Neural cell (in vitro differentiated cells): ENCODE measurements at regions not wholly inside any gene's neighbourhood (a gene's known extent, or its start where the extent isn't known, plus 50 kb on each side); places are given as distances from the start of the nearest gene placed in this dataset.

Experiments used
- H2AFZ ChIP-seq: fragments of 200-600, 300-800 bp; sonication (generic), shearing (Covaris generic); 2 replicates; pipeline ENCODE4 v1.6.0; 2014; ENCODE audit warnings: low read depth, mild to moderate bottlenecking, antibody characterized with exemption, low read length, moderate library complexity
- H3F3A ChIP-seq: fragments of 200-600 bp; shearing (Covaris generic); 2 replicates; pipeline ENCODE4 v1.6.1; 2016; ENCODE audit warnings: mild to moderate bottlenecking, moderate library complexity, mixed read lengths, antibody characterized with exemption, low read length; ENCODE audit not compliant: insufficient read depth, poor library complexity, severe bottlenecking
- H3K27ac ChIP-seq: fragments of 200-600, 300-800 bp; sonication (generic), shearing (Covaris generic); 2 replicates; pipeline ENCODE4 v1.5.1; 2014; ENCODE audit warnings: mild to moderate bottlenecking, low read length, moderate library complexity
- H3K27me3 ChIP-seq: fragments of 300-800, 200-600 bp; sonication (generic), shearing (Covaris generic); 2 replicates; pipeline ENCODE4 v1.6.0; 2014; ENCODE audit warnings: mild to moderate bottlenecking, low read depth, low read length, moderate library complexity; ENCODE audit not compliant: insufficient read depth
- H3K36me3 ChIP-seq: fragments of 300-800, 200-600 bp; sonication (generic), shearing (Covaris generic); 2 replicates; pipeline ENCODE4 v1.5.1; 2014; ENCODE audit warnings: mild to moderate bottlenecking, antibody characterized with exemption, low read length, moderate library complexity; ENCODE audit not compliant: insufficient read depth
- H3K4me2 ChIP-seq: fragments of 300-800, 200-600 bp; sonication (generic), shearing (Covaris generic); 2 replicates; pipeline ENCODE4 v1.6.0; 2014; ENCODE audit warnings: mild to moderate bottlenecking, low read length
- H3K4me3 ChIP-seq: fragments of 300-800, 200-600 bp; sonication (generic), shearing (Covaris generic); 2 replicates; pipeline ENCODE4 v1.5.1; 2014; ENCODE audit warnings: mild to moderate bottlenecking, low read length, moderate library complexity
- H3K79me2 ChIP-seq: fragments of 200-600 bp; shearing (Covaris generic); replicated peaks from 2 replicates; pipeline ENCODE4 v1.6.0; 2014; ENCODE audit warnings: mild to moderate bottlenecking, low read length, moderate library complexity; ENCODE audit not compliant: insufficient read depth
- H3K9ac ChIP-seq: fragments of 300-800, 200-600 bp; sonication (generic), shearing (Covaris generic); 2 replicates; pipeline ENCODE4 v1.6.1; 2016; ENCODE audit warnings: mild to moderate bottlenecking, low read length, mixed read lengths
- H3K9me2 ChIP-seq: fragments of 200-600 bp; shearing (Covaris generic); 2 replicates; pipeline ENCODE4 v1.6.1; 2016; ENCODE audit warnings: mild to moderate bottlenecking, low read length, mixed read lengths; ENCODE audit not compliant: insufficient read depth
- H3K9me3 ChIP-seq: fragments of 200-600, 300-800 bp; sonication (generic), shearing (Covaris generic); 2 replicates; pipeline ENCODE4 v1.6.1; 2016; ENCODE audit warnings: mild to moderate bottlenecking, mixed run types, low read length, moderate library complexity, mixed read lengths
- H4K20me1 ChIP-seq: fragments of 200-600 bp; shearing (Covaris generic); 2 replicates; pipeline ENCODE4 v1.6.1; 2016; ENCODE audit warnings: mild to moderate bottlenecking, mixed run types; ENCODE audit not compliant: insufficient read depth
- EP300 ChIP-seq: fragments of 450-650 bp; conservative IDR thresholded peaks from 2 replicates; pipeline ENCODE4 v1.6.1; 2014; ENCODE audit warnings: antibody characterized with exemption, mild to moderate bottlenecking, moderate library complexity; ENCODE audit not compliant: poor library complexity, severe bottlenecking
- EZH2 ChIP-seq: fragments of 200-600, 300-800 bp; shearing (Covaris generic), sonication (generic); IDR thresholded peaks from 2 replicates; pipeline ENCODE4 v1.6.1; 2014; ENCODE audit warnings: antibody characterized with exemption, low read length, borderline replicate concordance, mild to moderate bottlenecking; ENCODE audit not compliant: insufficient read depth, poor library complexity, severe bottlenecking
- MXI1 ChIP-seq: fragments of 450-650 bp; conservative IDR thresholded peaks from 2 replicates; pipeline ENCODE4 v1.6.1; 2014; ENCODE audit warnings: antibody characterized with exemption, mild to moderate bottlenecking; ENCODE audit not compliant: poor library complexity, severe bottlenecking
- POLR2AphosphoS5 ChIP-seq: IDR thresholded peaks from 2 replicates; pipeline ENCODE4 v1.6.1; 2012
- RAD21 ChIP-seq: fragments of 450-650 bp; conservative IDR thresholded peaks from 2 replicates; pipeline ENCODE4 v1.6.1; 2014; ENCODE audit warnings: antibody characterized with exemption, mild to moderate bottlenecking, moderate library complexity
- SMC3 ChIP-seq: fragments of 450-650 bp; conservative IDR thresholded peaks from 2 replicates; pipeline ENCODE4 v1.6.1; 2014; ENCODE audit warnings: antibody characterized with exemption, mild to moderate bottlenecking, moderate library complexity; ENCODE audit not compliant: poor library complexity
- TAF1 ChIP-seq: IDR thresholded peaks from 2 replicates; pipeline ENCODE4 v1.6.1; 2012; ENCODE audit warnings: low read depth
- TF ChIP-seq, protein P1 (sequence below): fragments of 450-650 bp; IDR thresholded peaks from 2 replicates; pipeline ENCODE4 v1.5.1; 2014; ENCODE audit warnings: antibody characterized with exemption, mild to moderate bottlenecking, moderate library complexity; ENCODE audit not compliant: poor library complexity, severe bottlenecking
- TF ChIP-seq, protein P2 (sequence below): IDR thresholded peaks from 2 replicates; pipeline ENCODE4 v1.6.1; 2012; ENCODE audit warnings: borderline replicate concordance

DNA sequence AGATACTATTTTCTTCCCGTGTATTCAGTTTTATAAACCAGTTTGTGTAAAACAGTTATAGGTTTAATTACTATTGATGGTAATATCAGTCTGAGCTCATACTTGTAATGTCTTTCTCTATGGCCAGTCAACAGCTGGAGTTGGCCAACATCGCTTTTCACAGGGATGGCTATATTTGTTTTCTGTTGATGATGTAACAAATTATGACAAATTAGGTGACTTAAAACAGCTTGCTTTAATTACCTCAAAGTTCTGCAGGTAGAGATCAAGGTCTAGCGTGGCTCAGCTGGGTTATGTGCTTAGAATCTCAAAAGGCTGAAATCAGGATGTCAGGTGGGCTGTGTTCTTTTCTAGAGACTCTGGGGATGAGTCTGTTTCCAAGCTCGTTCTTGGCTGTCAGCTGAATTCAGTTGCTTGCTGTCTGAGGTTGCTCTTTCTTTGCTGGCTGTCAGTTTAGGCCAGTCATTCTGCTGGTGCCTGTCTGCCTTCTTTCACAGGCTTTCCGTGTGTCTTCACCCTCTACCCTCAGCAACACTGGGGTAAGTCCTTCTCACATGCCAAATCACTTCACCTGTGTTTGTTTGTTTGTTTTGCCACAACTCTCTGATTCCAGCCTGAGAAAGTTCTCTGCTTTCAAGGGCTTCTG, 370.2 kb upstream of the E2F7 start:
- peak overlapping the region; percentile 24 for H3K4me3 ChIP-seq
- no peaks in the 10 kb centered on the region for H3K9me2 ChIP-seq
- H2AFZ ChIP-seq, result no peak overlapping the region
- H3K4me2 ChIP-seq, result no peak overlapping the region
- H3K27me3 ChIP-seq, result no peaks in the 10 kb centered on the region
- no peak overlapping the region for H3K9ac ChIP-seq
- H3K27ac ChIP-seq, result peak overlapping the region; percentile 16
- H3K79me2 ChIP-seq, result no peaks in the 10 kb centered on the region
- no peaks in the 10 kb centered on the region for H3K36me3 ChIP-seq
- H4K20me1 ChIP-seq, result no peaks in the 10 kb centered on the region
- no peaks in the 10 kb centered on the region for H3K9me3 ChIP-seq
- TF ChIP-seq EZH2 (no peak), POLR2AphosphoS5 (no peak), RAD21 (no peak), TAF1 (no peak), MXI1 (no peak), EP300 (no peak)
- TF ChIP-seq, protein P1, sequence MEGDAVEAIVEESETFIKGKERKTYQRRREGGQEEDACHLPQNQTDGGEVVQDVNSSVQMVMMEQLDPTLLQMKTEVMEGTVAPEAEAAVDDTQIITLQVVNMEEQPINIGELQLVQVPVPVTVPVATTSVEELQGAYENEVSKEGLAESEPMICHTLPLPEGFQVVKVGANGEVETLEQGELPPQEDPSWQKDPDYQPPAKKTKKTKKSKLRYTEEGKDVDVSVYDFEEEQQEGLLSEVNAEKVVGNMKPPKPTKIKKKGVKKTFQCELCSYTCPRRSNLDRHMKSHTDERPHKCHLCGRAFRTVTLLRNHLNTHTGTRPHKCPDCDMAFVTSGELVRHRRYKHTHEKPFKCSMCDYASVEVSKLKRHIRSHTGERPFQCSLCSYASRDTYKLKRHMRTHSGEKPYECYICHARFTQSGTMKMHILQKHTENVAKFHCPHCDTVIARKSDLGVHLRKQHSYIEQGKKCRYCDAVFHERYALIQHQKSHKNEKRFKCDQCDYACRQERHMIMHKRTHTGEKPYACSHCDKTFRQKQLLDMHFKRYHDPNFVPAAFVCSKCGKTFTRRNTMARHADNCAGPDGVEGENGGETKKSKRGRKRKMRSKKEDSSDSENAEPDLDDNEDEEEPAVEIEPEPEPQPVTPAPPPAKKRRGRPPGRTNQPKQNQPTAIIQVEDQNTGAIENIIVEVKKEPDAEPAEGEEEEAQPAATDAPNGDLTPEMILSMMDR, result no peak
- TF ChIP-seq, protein P2, sequence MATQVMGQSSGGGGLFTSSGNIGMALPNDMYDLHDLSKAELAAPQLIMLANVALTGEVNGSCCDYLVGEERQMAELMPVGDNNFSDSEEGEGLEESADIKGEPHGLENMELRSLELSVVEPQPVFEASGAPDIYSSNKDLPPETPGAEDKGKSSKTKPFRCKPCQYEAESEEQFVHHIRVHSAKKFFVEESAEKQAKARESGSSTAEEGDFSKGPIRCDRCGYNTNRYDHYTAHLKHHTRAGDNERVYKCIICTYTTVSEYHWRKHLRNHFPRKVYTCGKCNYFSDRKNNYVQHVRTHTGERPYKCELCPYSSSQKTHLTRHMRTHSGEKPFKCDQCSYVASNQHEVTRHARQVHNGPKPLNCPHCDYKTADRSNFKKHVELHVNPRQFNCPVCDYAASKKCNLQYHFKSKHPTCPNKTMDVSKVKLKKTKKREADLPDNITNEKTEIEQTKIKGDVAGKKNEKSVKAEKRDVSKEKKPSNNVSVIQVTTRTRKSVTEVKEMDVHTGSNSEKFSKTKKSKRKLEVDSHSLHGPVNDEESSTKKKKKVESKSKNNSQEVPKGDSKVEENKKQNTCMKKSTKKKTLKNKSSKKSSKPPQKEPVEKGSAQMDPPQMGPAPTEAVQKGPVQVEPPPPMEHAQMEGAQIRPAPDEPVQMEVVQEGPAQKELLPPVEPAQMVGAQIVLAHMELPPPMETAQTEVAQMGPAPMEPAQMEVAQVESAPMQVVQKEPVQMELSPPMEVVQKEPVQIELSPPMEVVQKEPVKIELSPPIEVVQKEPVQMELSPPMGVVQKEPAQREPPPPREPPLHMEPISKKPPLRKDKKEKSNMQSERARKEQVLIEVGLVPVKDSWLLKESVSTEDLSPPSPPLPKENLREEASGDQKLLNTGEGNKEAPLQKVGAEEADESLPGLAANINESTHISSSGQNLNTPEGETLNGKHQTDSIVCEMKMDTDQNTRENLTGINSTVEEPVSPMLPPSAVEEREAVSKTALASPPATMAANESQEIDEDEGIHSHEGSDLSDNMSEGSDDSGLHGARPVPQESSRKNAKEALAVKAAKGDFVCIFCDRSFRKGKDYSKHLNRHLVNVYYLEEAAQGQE, result no peak
- no peaks in the 10 kb centered on the region for H3F3A ChIP-seq

DNA sequence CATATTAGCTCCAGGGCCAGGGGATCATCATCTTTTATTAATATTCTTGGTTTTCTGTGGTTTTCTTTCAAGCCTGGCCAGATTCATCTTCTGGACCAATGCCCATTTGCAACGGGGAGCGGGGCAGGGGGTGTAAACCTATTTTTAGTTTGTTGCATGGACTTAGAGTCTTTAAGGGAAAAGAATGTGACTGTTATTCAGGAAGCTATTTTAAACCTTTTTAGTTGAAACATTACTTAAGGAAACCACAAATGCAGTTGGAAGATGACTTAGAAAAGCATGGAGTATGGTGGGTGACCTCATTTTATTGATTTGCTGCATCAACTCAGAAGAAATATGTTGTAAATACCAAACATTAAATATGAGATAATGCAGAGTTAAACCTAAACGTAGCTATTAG, 368.4 kb upstream of the E2F7 start:
- Histone ChIP-seq H3K79me2 (no peaks in the 10 kb centered on the region), H3K27me3 (no peaks in the 10 kb centered on the region), H3K27ac (no peak overlapping the region), H3K4me3 (no peak overlapping the region), H3F3A (no peaks in the 10 kb centered on the region), H4K20me1 (no peaks in the 10 kb centered on the region), H2AFZ (no peak overlapping the region), H3K9me3 (no peaks in the 10 kb centered on the region), H3K4me2 (no peak overlapping the region), H3K9ac (no peak overlapping the region), H3K9me2 (no peaks in the 10 kb centered on the region), H3K36me3 (no peaks in the 10 kb centered on the region)
- TF ChIP-seq SMC3 (no peak), EZH2 (no peak), POLR2AphosphoS5 (no peak), RAD21 (no peak), EP300 (no peak), MXI1 (no peak), TAF1 (no peak)
- TF ChIP-seq, protein P1, result no peak
- TF ChIP-seq, protein P2, result no peak
